ENCODE measurements at regions not wholly inside any gene's neighbourhood (a gene's known extent, or its start where the extent isn't known, plus 50 kb on each side); places are given as distances from the start of the nearest gene placed in this dataset.
"Not testable (repeated sequence)": the region's sequence is repeated elsewhere in the genome, so short reads cannot be mapped to it uniquely, and the experiment has no call there.

GRCh38 chr12:84157170-84157569, 755.4 kb downstream of the SLC6A15 start:
- no peaks in the 10 kb centered on the region for H3K4me1 ChIP-seq (ENCODE audit: insufficient read depth, low read length)
- no peaks in the 10 kb centered on the region for H3K79me2 ChIP-seq (ENCODE audit: insufficient read depth, low read length)
- no peak overlapping the region for H3K4me3 Mint-ChIP-seq (ENCODE audit: unreplicated experiment)
- no peaks in the 10 kb centered on the region for H3K4me1 Mint-ChIP-seq (ENCODE audit: low read depth, unreplicated experiment)
- H4K20me1 ChIP-seq (ENCODE audit: insufficient read depth, low read length): no peaks in the 10 kb centered on the region
- no peaks in the 10 kb centered on the region for H3K36me3 ChIP-seq (ENCODE audit: insufficient read depth, low read length)
- no peak overlapping the region for H3K27ac Mint-ChIP-seq (ENCODE audit: unreplicated experiment)
- H3K9me3 ChIP-seq (ENCODE audit: insufficient read depth, low read depth, low read length): no peaks in the 10 kb centered on the region
- H3K27me3 ChIP-seq (ENCODE audit: insufficient read depth, low read length): no peaks in the 10 kb centered on the region
- no peak overlapping the region for H3K4me3 ChIP-seq (ENCODE audit: insufficient read depth, low read depth, low read length)
- H3K27me3 Mint-ChIP-seq (ENCODE audit: low read depth, unreplicated experiment): no peaks in the 10 kb centered on the region
- no peak overlapping the region for H3K4me2 ChIP-seq (ENCODE audit: low read length)
- no peak overlapping the region for H3K9ac ChIP-seq (ENCODE audit: low read length)
- TF ChIP-seq, protein P1, sequence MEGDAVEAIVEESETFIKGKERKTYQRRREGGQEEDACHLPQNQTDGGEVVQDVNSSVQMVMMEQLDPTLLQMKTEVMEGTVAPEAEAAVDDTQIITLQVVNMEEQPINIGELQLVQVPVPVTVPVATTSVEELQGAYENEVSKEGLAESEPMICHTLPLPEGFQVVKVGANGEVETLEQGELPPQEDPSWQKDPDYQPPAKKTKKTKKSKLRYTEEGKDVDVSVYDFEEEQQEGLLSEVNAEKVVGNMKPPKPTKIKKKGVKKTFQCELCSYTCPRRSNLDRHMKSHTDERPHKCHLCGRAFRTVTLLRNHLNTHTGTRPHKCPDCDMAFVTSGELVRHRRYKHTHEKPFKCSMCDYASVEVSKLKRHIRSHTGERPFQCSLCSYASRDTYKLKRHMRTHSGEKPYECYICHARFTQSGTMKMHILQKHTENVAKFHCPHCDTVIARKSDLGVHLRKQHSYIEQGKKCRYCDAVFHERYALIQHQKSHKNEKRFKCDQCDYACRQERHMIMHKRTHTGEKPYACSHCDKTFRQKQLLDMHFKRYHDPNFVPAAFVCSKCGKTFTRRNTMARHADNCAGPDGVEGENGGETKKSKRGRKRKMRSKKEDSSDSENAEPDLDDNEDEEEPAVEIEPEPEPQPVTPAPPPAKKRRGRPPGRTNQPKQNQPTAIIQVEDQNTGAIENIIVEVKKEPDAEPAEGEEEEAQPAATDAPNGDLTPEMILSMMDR (IDR thresholded peaks at IDR 0.05; ENCODE audit: insufficient read depth, low read depth, low read length): no peak
- TF ChIP-seq EZH2 (IDR thresholded peaks at IDR 0.05; ENCODE audit: insufficient read depth, low read length): no peak
- no peaks in the 10 kb centered on the region for H3K36me3 Mint-ChIP-seq (ENCODE audit: low read depth, unreplicated experiment)
- no peak overlapping the region for H3K27ac ChIP-seq (ENCODE audit: low read depth, low read length)
- FAIRE-seq (no peak), DNase-seq (ENCODE audit: low read depth) (no peak)
- H2AFZ ChIP-seq (ENCODE audit: low read depth, low read length): no peak overlapping the region
- H3K9me3 Mint-ChIP-seq (ENCODE audit: unreplicated experiment): no peaks in the 10 kb centered on the region

DNA sequence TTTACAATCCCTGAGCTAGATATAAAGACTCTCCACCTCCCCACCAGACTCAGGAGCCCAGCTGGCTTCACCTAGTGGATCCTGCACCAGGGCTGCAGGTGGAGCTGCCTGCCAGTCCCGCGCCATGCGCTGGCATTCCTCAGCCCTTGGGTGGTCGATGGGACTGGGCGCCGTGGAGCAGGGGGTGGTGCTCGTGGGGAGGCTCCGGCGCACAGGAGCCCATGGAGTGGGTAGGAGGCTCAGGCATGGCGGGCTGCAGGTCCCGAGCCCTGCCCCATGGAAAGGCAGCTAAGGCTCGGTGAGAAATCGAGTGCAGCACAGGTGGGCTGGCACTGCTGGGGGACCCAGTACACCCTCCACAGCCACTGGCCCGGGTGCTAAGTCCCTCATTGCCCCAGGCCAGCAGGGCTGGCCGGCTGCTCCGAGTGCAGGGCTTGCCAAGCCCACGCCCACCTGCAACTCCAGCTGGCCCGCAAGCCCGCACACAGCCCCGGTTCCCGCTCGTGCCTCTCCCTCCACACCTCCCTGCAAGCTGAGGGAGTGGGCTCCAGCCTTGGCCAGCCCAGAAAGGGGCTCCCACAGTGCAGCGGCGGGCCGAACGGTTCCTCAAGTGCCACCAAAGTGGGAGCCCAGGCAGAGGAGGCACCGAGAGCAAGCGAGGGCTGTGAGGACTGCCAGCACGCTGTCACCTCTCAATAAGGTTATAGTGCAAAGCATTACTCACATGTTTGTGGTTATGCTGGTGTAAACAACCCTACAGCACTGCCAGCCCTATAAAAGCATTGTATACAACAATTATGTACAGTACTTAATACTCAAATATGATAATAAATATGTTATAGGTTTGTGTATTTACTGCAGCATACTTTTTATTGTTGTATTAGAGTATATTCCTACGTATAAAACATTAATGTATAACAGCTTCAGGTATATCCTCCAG, 757.3 kb downstream of the SLC6A15 start:
- H2AFZ ChIP-seq (ENCODE audit: low read depth, low read length); FAIRE-seq; H3K27me3 Mint-ChIP-seq (ENCODE audit: low read depth, unreplicated experiment); H3K9ac ChIP-seq (ENCODE audit: low read length); DNase-seq (ENCODE audit: low read depth); H3K36me3 Mint-ChIP-seq (ENCODE audit: low read depth, unreplicated experiment); H3K27ac Mint-ChIP-seq (ENCODE audit: unreplicated experiment); H3K36me3 ChIP-seq (ENCODE audit: insufficient read depth, low read length); H3K27me3 ChIP-seq (ENCODE audit: insufficient read depth, low read length); H3K4me1 Mint-ChIP-seq (ENCODE audit: low read depth, unreplicated experiment); H3K79me2 ChIP-seq (ENCODE audit: insufficient read depth, low read length); H3K9me3 ChIP-seq (ENCODE audit: insufficient read depth, low read depth, low read length); H3K27ac ChIP-seq (ENCODE audit: low read depth, low read length); H4K20me1 ChIP-seq (ENCODE audit: insufficient read depth, low read length); H3K4me3 ChIP-seq (ENCODE audit: insufficient read depth, low read depth, low read length); H3K4me1 ChIP-seq (ENCODE audit: insufficient read depth, low read length); H3K4me2 ChIP-seq (ENCODE audit: low read length); H3K9me3 Mint-ChIP-seq (ENCODE audit: unreplicated experiment); H3K4me3 Mint-ChIP-seq (ENCODE audit: unreplicated experiment): not testable (repeated sequence)

DNA sequence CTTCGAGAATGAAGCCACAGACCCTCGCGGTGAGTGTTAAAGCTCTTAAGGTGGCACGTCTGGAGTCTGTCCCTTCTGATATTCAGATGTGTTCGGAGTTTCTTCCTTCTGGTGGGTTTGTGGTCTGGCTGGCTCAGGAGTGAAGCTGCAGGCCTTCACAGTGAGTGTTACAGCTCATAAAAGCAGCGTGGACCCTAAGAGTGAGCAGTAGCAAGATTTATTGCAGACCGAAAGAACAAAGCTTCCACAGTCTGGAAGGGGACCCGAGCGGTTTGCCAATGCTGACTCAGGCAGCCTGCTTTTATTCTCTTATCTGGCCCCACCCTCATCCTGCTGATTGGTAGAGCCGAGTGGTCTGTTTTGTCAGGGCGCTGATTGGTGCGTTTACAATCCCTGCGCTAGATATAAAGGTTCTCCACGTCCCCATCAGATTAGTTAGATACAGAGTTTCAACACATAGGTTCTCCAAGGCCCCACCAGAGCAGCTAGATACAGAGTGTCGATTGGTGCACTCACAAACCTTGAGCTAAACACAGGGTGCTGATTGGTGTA, 758.1 kb downstream of the SLC6A15 start:
- H4K20me1 ChIP-seq (ENCODE audit: insufficient read depth, low read length); FAIRE-seq; H3K4me3 Mint-ChIP-seq (ENCODE audit: unreplicated experiment); H3K36me3 ChIP-seq (ENCODE audit: insufficient read depth, low read length); H3K9me3 ChIP-seq (ENCODE audit: insufficient read depth, low read depth, low read length); H3K27ac ChIP-seq (ENCODE audit: low read depth, low read length); H3K9ac ChIP-seq (ENCODE audit: low read length); H3K27me3 Mint-ChIP-seq (ENCODE audit: low read depth, unreplicated experiment); H3K4me1 Mint-ChIP-seq (ENCODE audit: low read depth, unreplicated experiment); H3K4me1 ChIP-seq (ENCODE audit: insufficient read depth, low read length); H3K4me2 ChIP-seq (ENCODE audit: low read length); H3K27ac Mint-ChIP-seq (ENCODE audit: unreplicated experiment); H3K79me2 ChIP-seq (ENCODE audit: insufficient read depth, low read length); H3K9me3 Mint-ChIP-seq (ENCODE audit: unreplicated experiment); H3K4me3 ChIP-seq (ENCODE audit: insufficient read depth, low read depth, low read length); DNase-seq (ENCODE audit: low read depth); H3K27me3 ChIP-seq (ENCODE audit: insufficient read depth, low read length); H3K36me3 Mint-ChIP-seq (ENCODE audit: low read depth, unreplicated experiment); H2AFZ ChIP-seq (ENCODE audit: low read depth, low read length): not testable (repeated sequence)

Data from astrocyte (in vitro differentiated cells and primary cell).